Fibroblast of the aortic adventitia (primary cell): ENCODE measurements at regions not wholly inside any gene's neighbourhood (a gene's known extent, or its start where the extent isn't known, plus 50 kb on each side); places are given as distances from the start of the nearest gene placed in this dataset.

ENCODE experiments used
- DNase-seq: peaks from one replicate; pipeline ENCODE4 v3.0.0-alpha.2; 2010; ENCODE audit warnings: low read depth
- H3K4me3 ChIP-seq: 2 replicates; pipeline ENCODE4 v1.5.1; 2011; ENCODE audit warnings: low read depth, mild to moderate bottlenecking, control low read depth, low read length, moderate library complexity
- CTCF ChIP-seq: IDR thresholded peaks from 2 replicates; pipeline ENCODE4 v1.5.1; 2011; ENCODE audit warnings: mild to moderate bottlenecking, low read length, control low read depth, inconsistent platforms; ENCODE audit not compliant: insufficient read depth

GRCh38 chr19:28609944-28610343, 603.0 kb downstream of the UQCRFS1 start:
- TF ChIP-seq CTCF: no peak
- no peak overlapping the region for H3K4me3 ChIP-seq
- no peak for DNase-seq

GRCh38 chr19:28609091-28609755, 603.7 kb downstream of the UQCRFS1 start:
- no peak overlapping the region for H3K4me3 ChIP-seq
- no peak for TF ChIP-seq CTCF
- no peak for DNase-seq

GRCh38 chr19:28608292-28608691, 604.7 kb downstream of the UQCRFS1 start:
- no peak for DNase-seq
- TF ChIP-seq CTCF: no peak
- no peak overlapping the region for H3K4me3 ChIP-seq

- no peak overlapping the region for H3K4me3 ChIP-seq
- TF ChIP-seq CTCF: no peak
- DNase-seq: no peak
These were observed 605.8 kb downstream of the UQCRFS1 start for GRCh38 chr19:28607066-28607583.

GRCh38 chr19:28606269-28607032, 606.5 kb downstream of the UQCRFS1 start:
- no peak overlapping the region for H3K4me3 ChIP-seq
- DNase-seq: no peak
- no peak for TF ChIP-seq CTCF

- TF ChIP-seq CTCF: no peak
- no peak for DNase-seq
These were observed 607.3 kb downstream of the UQCRFS1 start for GRCh38 chr19:28605501-28606268.

More at GRCh38 chr19:28605501-28606268, 607.3 kb downstream of the UQCRFS1 start:
- H3K4me3 ChIP-seq: no peak overlapping the region
